ENCODE measurements at regions not wholly inside any gene's neighbourhood (a gene's known extent, or its start where the extent isn't known, plus 50 kb on each side); places are given as distances from the start of the nearest gene placed in this dataset.

DNA sequence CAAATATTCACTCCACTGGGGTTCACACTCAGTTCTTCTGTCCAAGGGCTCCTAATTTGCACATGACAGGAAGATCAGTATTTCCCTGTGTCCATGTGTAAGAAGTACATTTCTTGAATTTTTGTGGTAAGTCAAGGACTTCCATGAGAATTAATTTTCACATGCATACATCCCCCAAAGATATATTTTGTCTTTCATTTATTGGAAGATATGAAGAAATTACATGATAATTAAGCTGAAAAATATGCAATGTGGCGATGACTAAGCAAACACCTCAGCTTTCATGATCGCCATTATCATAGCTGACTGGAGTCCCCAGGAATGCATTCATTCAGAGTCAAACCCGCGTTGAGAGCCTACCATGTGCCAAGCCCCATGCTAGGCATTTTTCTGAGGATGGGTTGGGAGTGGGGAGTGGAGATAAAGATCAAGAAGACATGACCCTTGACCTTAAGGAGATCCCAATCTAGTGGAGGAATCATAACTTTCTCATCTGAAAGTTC is 104.6 kb upstream of the F3 start:
- H3K4me2 ChIP-seq (ENCODE audit: low read length), result no peak overlapping the region
- no peak overlapping the region for H3K4ac ChIP-seq (ENCODE audit: low read depth, low read length)
- no peaks in the 10 kb centered on the region for H3K27me3 ChIP-seq (ENCODE audit: insufficient read depth, low read length)
- no peak overlapping the region for H3K27ac ChIP-seq (ENCODE audit: low read depth, low read length)
- no peak overlapping the region for H3K23ac ChIP-seq (ENCODE audit: low read length)
- no peak overlapping the region for H2AFZ ChIP-seq (ENCODE audit: insufficient read depth, low read length, poor library complexity)
- H2BK5ac ChIP-seq (ENCODE audit: low read depth, low read length, poor library complexity), result no peak overlapping the region
- H3K9me3 ChIP-seq (ENCODE audit: insufficient read depth, low read depth, low read length), result no peaks in the 10 kb centered on the region
- H3K18ac ChIP-seq (ENCODE audit: low read length), result no peak overlapping the region
- WGBS (ENCODE audit: extremely low coverage, insufficient coverage, insufficient read length), result no CpG with 5 or more reads among the region's 4 CpGs
- no peak overlapping the region for H2BK12ac ChIP-seq (ENCODE audit: low read length)
- no peaks in the 10 kb centered on the region for H3K79me2 ChIP-seq (ENCODE audit: control insufficient read depth, insufficient read depth, low read length, poor library complexity)
- no peak overlapping the region for H2BK120ac ChIP-seq (ENCODE audit: insufficient read depth, low read length, poor library complexity)
- peak; percentile 86 to 92 for DNase-seq
- no peak overlapping the region for H4K91ac ChIP-seq (ENCODE audit: low read depth, low read length)
- H4K12ac ChIP-seq (ENCODE audit: low read depth, low read length), result no peak overlapping the region
- peaks cover 7 to 12% of the 10 kb centered on the region in 2 experiments for H3K4me1 ChIP-seq (ENCODE audit: control insufficient read depth in 1 of 2, insufficient read depth in 2 of 2, low read length in 2 of 2)
- H3K79me1 ChIP-seq (ENCODE audit: low read length), result peaks cover 9% of the 10 kb centered on the region
- H2AK5ac ChIP-seq (ENCODE audit: low read length), result no peak overlapping the region
- no peak overlapping the region for H4K8ac ChIP-seq (ENCODE audit: low read depth, low read length)
- no peak overlapping the region for H3K4me3 ChIP-seq (ENCODE audit: low read depth, low read length)
- H3K36me3 ChIP-seq (ENCODE audit: control insufficient read depth in 1 of 2, insufficient read depth in 2 of 2, low read length in 2 of 2), result no peaks in the 10 kb centered on the region
- no peak overlapping the region for H3K9ac ChIP-seq (ENCODE audit: low read length)
- H3K14ac ChIP-seq (ENCODE audit: low read length), result no peak overlapping the region

- no peak overlapping the region for H3K18ac ChIP-seq (ENCODE audit: low read length)
- H2AFZ ChIP-seq (ENCODE audit: insufficient read depth, low read length, poor library complexity), result no peak overlapping the region
- no peaks in the 10 kb centered on the region for H3K27me3 ChIP-seq (ENCODE audit: insufficient read depth, low read length)
- H4K8ac ChIP-seq (ENCODE audit: low read depth, low read length), result no peak overlapping the region
- no peak overlapping the region for H4K12ac ChIP-seq (ENCODE audit: low read depth, low read length)
- no CpG with 5 or more reads among the region's 5 CpGs for WGBS (ENCODE audit: extremely low coverage, insufficient coverage, insufficient read length)
- H3K9me3 ChIP-seq (ENCODE audit: insufficient read depth, low read depth, low read length), result no peaks in the 10 kb centered on the region
- H3K14ac ChIP-seq (ENCODE audit: low read length), result no peak overlapping the region
- no peak overlapping the region for H4K91ac ChIP-seq (ENCODE audit: low read depth, low read length)
- no peaks in the 10 kb centered on the region for H3K79me2 ChIP-seq (ENCODE audit: control insufficient read depth, insufficient read depth, low read length, poor library complexity)
- no peak overlapping the region for H3K9ac ChIP-seq (ENCODE audit: low read length)
- no peak overlapping the region for H2AK5ac ChIP-seq (ENCODE audit: low read length)
- H3K4me2 ChIP-seq (ENCODE audit: low read length), result no peak overlapping the region
- H2BK5ac ChIP-seq (ENCODE audit: low read depth, low read length, poor library complexity), result no peak overlapping the region
- no peak overlapping the region for H3K4me3 ChIP-seq (ENCODE audit: low read depth, low read length)
- H3K79me1 ChIP-seq (ENCODE audit: low read length), result peaks cover 9% of the 10 kb centered on the region
- H3K4ac ChIP-seq (ENCODE audit: low read depth, low read length), result no peak overlapping the region
- peaks cover 7 to 12% of the 10 kb centered on the region in 2 experiments for H3K4me1 ChIP-seq (ENCODE audit: control insufficient read depth in 1 of 2, insufficient read depth in 2 of 2, low read length in 2 of 2)
- H3K27ac ChIP-seq (ENCODE audit: low read depth, low read length), result no peak overlapping the region
- no peak overlapping the region for H2BK12ac ChIP-seq (ENCODE audit: low read length)
- H3K36me3 ChIP-seq (ENCODE audit: control insufficient read depth in 1 of 2, insufficient read depth in 2 of 2, low read length in 2 of 2), result no peaks in the 10 kb centered on the region
- DNase-seq, result no peak
- no peak overlapping the region for H3K23ac ChIP-seq (ENCODE audit: low read length)
- no peak overlapping the region for H2BK120ac ChIP-seq (ENCODE audit: insufficient read depth, low read length, poor library complexity)
Measured at GRCh38 chr1:94644352-94644751, 102.8 kb upstream of the F3 start.

DNA sequence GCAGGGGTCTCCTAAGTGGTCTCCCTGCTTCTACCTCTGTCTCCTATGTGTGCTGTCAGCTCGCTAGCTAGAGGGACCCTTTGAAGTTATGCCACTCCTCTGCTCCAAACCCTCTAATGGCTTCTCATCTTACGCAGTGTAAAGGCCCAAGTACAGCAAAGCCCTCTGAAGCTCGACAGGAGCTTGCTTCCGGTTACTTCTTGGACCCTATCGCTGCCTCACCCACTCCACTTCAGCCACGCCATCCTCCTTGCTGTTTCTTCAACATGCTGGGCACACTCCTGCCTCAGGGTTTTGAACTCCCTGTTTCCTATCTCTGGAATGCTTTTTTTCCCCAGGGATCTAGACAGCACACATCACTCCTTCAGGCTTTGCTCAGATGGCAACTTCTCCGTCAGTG is 102.3 kb upstream of the F3 start:
- H3K36me3 ChIP-seq (ENCODE audit: control insufficient read depth in 1 of 2, insufficient read depth in 2 of 2, low read length in 2 of 2), result no peaks in the 10 kb centered on the region
- peak overlapping the region; percentile 56 for H2BK12ac ChIP-seq (ENCODE audit: low read length)
- no peak overlapping the region for H2BK120ac ChIP-seq (ENCODE audit: insufficient read depth, low read length, poor library complexity)
- H3K4me1 ChIP-seq (ENCODE audit: control insufficient read depth in 1 of 2, insufficient read depth in 2 of 2, low read length in 2 of 2), result peaks cover 7 to 12% of the 10 kb centered on the region in 2 experiments
- no peak overlapping the region for H2AK5ac ChIP-seq (ENCODE audit: low read length)
- H3K79me1 ChIP-seq (ENCODE audit: low read length), result peaks cover 9% of the 10 kb centered on the region
- H3K27ac ChIP-seq (ENCODE audit: low read depth, low read length), result no peak overlapping the region
- H3K18ac ChIP-seq (ENCODE audit: low read length), result no peak overlapping the region
- H4K12ac ChIP-seq (ENCODE audit: low read depth, low read length), result no peak overlapping the region
- no peak for DNase-seq
- no peak overlapping the region for H3K4ac ChIP-seq (ENCODE audit: low read depth, low read length)
- H2AFZ ChIP-seq (ENCODE audit: insufficient read depth, low read length, poor library complexity), result no peak overlapping the region
- no CpG with 5 or more reads among the region's 7 CpGs for WGBS (ENCODE audit: extremely low coverage, insufficient coverage, insufficient read length)
- H4K91ac ChIP-seq (ENCODE audit: low read depth, low read length), result peak overlapping the region; percentile 54
- H3K27me3 ChIP-seq (ENCODE audit: insufficient read depth, low read length), result no peaks in the 10 kb centered on the region
- no peak overlapping the region for H4K8ac ChIP-seq (ENCODE audit: low read depth, low read length)
- H3K23ac ChIP-seq (ENCODE audit: low read length), result no peak overlapping the region
- no peaks in the 10 kb centered on the region for H3K79me2 ChIP-seq (ENCODE audit: control insufficient read depth, insufficient read depth, low read length, poor library complexity)
- no peaks in the 10 kb centered on the region for H3K9me3 ChIP-seq (ENCODE audit: insufficient read depth, low read depth, low read length)
- no peak overlapping the region for H3K9ac ChIP-seq (ENCODE audit: low read length)
- H2BK5ac ChIP-seq (ENCODE audit: low read depth, low read length, poor library complexity), result no peak overlapping the region
- H3K4me2 ChIP-seq (ENCODE audit: low read length), result no peak overlapping the region
- H3K14ac ChIP-seq (ENCODE audit: low read length), result peak overlapping the region; percentile 26
- no peak overlapping the region for H3K4me3 ChIP-seq (ENCODE audit: low read depth, low read length)

GRCh38 chr1:94642617-94643321 is 101.2 kb upstream of the F3 start:
- Histone ChIP-seq H2BK12ac (ENCODE audit: low read length) (no peak overlapping the region), H3K23ac (ENCODE audit: low read length) (no peak overlapping the region), H3K79me1 (ENCODE audit: low read length) (peaks cover 8% of the 10 kb centered on the region), H3K36me3 (ENCODE audit: control insufficient read depth in 1 of 2, insufficient read depth in 2 of 2, low read length in 2 of 2) (no peaks in the 10 kb centered on the region), H4K12ac (ENCODE audit: low read depth, low read length) (no peak overlapping the region), H3K27me3 (ENCODE audit: insufficient read depth, low read length) (no peaks in the 10 kb centered on the region), H3K4me1 (ENCODE audit: control insufficient read depth in 1 of 2, insufficient read depth in 2 of 2, low read length in 2 of 2) (peaks cover 7 to 11% of the 10 kb centered on the region in 2 experiments), H3K4me2 (ENCODE audit: low read length) (no peak overlapping the region), H3K27ac (ENCODE audit: low read depth, low read length) (no peak overlapping the region), H3K18ac (ENCODE audit: low read length) (no peak overlapping the region), H3K14ac (ENCODE audit: low read length) (no peak overlapping the region), H3K4me3 (ENCODE audit: low read depth, low read length) (peak overlapping the region; percentile 50), H2BK120ac (ENCODE audit: insufficient read depth, low read length, poor library complexity) (no peak overlapping the region), H3K9me3 (ENCODE audit: insufficient read depth, low read depth, low read length) (no peaks in the 10 kb centered on the region), H4K8ac (ENCODE audit: low read depth, low read length) (no peak overlapping the region), H2AK5ac (ENCODE audit: low read length) (no peak overlapping the region), H4K91ac (ENCODE audit: low read depth, low read length) (no peak overlapping the region), H2BK5ac (ENCODE audit: low read depth, low read length, poor library complexity) (no peak overlapping the region), H2AFZ (ENCODE audit: insufficient read depth, low read length, poor library complexity) (no peak overlapping the region), H3K4ac (ENCODE audit: low read depth, low read length) (no peak overlapping the region), H3K9ac (ENCODE audit: low read length) (no peak overlapping the region), H3K79me2 (ENCODE audit: control insufficient read depth, insufficient read depth, low read length, poor library complexity) (no peaks in the 10 kb centered on the region)
- no CpG with 5 or more reads among the region's 6 CpGs for WGBS (ENCODE audit: extremely low coverage, insufficient coverage, insufficient read length)
- DNase-seq, result peak; percentile 82 to 86
